ENCODE measurements at regions not wholly inside any gene's neighbourhood (a gene's known extent, or its start where the extent isn't known, plus 50 kb on each side); places are given as distances from the start of the nearest gene placed in this dataset.

DNA sequence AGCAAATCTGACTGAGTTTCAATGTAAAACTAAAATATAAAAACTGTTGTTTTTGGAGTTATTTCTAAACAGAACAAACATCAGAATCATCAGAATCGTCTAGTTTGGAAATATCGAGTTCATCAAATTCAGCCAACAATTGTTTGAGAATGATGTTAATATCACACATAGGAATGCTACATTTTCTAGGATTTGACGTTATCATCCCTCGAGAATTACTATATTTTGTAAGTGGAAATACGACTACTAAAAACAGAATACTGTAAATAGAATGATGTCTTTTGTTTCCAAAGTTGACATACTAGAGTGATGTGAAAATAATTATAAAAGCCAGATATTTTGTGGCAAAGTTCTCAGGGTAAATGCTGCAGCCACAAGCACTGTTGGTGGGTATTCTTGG is 805.9 kb downstream of the TLE1 start:
- DNase-seq = no peak

DNA sequence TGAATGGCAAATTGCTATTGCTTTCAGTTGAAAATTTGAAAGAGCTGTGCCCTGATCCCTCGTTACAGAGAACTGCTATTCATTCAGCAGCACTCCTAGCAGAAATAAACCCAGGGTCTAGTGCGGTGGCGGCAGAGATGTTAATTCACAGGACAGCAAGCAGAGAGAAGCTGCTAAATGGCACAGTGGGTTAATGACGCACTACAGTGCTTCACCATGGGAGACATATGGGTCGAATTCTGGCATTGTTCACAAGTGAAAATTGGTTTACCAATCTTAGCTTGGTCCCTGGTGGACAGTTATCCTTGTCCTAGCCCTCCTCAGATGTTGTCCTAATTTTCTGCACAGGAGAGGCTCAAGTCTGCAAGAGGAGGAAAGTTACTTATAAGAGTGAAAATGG is 807.4 kb downstream of the TLE1 start:
- no peak for DNase-seq

DNA sequence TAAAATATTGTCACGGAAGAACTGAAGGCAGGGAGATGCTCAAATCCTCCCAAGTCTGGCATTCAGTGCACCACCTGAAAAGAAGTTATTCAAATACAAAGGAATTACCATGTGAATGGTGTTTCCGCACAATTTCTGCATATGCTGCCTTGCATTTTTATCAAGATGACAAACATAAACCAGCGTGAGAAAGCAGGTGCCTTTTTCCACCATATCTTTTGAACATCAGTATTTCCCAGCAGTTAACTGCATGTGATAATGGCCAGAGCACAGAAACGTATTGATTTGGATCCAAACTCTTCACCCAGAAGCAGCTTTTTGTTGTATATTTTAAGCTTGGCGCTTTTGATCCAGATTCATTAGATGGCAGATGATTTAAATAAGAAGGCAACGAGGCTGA is 808.0 kb downstream of the TLE1 start:
- no peak for DNase-seq

DNA sequence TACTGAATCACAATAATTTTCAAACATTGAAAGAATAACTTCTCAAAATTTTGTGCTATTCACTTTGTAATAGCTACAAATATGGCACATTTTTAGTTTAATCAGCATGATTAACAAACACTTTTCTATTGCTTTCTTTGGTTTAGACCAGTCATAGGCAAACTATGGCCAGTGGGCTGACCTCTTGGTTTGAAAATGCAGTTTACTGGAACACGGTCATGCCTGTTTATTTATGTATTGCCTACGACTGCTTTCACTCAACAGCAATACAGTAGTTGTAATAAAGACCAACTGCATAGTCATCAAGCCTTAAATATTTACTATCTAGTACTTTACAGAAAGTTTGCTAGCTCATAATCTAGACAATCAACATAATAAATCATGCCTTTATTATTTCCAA is 810.8 kb downstream of the TLE1 start:
- DNase-seq = no peak

DNA sequence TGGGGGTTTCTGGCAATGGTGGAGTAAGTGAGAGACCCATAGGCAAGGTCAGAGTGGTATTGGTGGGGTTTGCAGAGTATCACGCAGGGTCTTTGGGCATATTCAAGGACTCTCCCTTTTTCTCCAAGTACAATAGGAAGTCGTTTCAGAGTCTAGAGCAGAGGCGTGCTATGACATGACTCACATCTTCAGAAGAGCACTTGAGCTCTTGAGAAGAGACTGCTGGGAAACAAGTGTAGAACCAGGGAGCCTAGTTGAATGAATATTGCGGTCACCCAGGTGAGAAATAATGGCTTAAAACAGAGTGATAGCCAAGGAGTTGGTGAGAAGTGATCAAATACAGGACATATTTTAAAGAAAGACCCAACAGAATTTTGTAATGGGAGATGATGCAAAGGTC is 813.4 kb downstream of the TLE1 start:
- no peak for DNase-seq

DNA sequence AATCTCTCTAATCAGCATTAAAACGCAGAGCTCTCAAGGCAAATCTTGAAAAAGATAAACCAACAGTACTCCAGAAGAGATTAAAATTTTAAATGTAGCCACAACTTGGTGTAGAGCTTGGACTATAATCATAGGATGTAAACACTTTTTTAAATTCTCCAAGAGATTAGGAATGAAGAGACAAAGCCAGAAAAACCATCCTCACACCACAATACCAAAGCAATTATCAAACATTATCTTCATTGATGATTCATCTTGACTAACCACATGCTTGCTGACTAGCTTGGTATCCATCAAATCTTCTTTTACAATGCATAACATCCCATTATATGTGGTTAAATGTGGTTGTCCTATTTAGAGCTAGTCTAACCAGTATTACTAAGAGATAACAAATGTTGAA is 815.1 kb downstream of the TLE1 start:
- no peak for DNase-seq

DNA sequence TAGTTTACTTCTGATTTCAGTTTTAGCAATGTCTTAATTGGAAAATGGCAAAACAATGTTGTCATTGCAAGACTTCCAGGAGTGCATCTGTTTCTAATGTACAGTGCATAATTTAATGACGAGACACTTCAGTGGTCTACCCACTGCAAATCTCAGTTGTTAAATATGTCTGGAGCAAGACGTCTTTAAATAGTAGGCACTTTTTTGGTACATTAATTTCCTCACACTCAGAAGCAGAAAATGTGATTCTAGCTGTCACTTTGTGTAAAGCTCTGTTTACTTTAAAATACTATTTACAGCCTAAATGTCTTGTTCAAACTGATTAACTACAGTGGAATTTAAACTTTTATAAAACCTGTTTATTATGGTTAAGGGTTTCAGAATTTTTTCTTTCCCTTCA is 815.5 kb downstream of the TLE1 start:
- DNase-seq = no peak

DNA sequence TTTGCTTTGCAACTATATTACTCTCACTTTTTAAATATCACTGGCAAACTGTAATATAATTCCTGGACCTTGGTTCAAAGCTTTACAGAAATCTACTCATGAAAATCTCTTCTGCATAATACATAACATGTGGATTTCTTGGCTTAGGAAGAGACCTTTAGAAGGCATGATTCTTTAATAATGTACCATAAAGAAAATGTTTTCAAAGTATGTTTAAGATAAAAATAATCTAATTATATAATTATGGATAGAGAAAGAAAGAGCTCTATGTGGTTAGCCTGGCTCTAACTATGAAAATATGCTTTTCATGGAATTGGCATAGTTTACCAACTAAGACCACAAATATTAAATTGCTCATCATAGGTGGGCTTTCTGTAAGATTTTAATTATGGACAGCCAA is 817.8 kb downstream of the TLE1 start:
- no peak for DNase-seq

DNA sequence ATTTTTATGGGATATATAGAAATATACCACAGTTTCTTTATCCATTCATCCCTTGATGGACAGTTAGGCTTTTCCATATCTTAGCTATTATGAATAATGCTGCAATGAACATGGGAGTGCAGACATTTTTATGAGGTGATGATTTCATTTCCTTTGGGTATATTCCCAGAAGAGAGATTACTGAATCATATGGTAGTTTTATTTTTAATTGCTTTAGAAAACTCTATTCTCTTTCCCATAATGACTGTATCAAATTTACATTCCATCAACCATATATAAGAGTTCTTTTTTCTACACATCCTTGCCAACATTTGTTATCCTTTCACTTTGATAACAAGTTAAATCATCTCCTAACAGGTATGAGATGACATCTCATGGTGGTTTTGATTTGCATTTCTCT is 821.6 kb downstream of the TLE1 start:
- no peak for DNase-seq

DNA sequence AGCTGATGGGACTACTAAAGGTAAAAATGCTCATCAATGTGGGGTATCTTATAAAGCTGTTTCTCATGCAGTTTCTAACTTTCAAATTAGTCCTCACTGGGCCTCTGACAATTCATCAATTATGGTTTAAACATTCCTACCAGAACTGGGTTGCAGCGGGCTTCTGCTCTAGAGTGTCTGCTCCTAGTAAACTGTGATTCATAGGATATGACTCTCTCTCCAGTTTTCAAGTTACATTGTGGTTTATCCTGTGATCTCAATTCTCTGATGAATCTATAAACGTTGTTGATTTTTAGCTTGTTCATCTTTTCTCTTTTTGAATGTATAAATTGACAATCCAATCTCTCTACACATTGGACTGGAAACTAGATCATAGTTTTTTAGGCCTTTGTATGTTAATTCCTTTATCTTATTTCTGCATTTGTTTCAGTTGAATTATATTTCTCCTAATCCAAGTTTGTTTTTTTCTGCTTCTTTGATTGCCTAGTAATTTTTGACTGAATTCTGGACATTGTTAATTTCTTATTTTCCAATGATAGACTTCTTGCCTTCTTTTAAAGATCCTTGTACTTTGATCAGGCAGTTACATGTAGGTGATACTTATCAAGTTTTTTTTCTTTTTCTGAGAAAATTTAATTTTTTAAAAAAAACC is 822.6 kb downstream of the TLE1 start:
- DNase-seq = no peak

DNA sequence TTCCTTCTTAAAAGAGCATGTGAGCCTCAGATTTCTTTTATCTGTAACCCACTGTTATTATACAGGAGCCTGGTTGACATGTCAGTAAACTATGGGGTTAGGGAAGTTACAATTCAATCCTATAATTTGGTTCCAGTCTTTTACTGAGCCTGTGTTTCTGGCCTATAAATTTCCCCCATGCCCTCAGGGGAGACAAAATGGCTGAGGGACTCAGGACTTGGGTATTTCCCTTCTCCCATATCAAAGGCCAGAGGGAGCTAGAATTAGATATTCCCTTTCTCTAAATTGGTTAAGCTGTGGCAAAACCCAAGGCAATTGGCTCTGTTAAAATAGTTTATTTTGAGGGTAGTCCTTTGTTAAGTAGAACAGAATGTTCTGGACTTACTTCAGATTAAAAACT is 823.2 kb downstream of the TLE1 start:
- no peak for DNase-seq

DNA sequence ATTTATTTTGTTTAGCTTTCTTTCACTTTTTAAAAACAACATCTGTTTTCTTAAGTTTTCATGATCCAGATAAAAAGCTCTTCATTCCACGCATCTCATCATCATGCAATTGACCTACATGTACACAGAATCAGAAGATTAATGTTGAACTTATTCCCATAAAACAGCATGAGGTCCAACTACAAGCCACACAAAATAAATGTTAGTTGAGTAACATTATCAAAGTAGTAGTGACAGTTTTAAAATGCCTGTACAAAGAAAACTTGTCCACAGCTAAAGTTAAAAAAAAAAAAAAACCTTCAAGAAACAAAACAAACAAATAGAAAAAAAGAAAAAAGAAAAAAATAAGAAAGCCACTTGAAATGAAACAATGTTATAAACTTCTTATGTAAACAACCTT is 846.3 kb downstream of the TLE1 start:
- DNase-seq = no peak

DNA sequence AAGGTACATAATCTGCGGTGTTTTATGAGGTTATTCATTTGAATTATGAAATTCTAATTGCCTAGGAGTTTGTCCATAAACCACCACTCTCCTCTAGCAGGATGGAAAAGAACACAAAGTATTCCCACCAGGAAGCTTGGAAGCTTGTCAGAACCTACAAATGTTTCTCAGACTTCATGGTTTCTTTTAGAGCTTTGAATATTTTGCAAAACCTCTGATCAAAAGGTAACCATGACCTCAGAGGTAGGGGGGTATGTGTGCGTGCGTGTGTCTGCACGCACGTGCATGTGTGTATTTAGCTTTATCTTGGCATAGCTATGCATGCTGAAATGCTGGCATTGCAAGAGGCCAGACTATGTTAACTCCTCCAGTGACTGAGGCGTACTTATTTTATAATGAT is 847.0 kb downstream of the TLE1 start:
- DNase-seq = no peak

DNA sequence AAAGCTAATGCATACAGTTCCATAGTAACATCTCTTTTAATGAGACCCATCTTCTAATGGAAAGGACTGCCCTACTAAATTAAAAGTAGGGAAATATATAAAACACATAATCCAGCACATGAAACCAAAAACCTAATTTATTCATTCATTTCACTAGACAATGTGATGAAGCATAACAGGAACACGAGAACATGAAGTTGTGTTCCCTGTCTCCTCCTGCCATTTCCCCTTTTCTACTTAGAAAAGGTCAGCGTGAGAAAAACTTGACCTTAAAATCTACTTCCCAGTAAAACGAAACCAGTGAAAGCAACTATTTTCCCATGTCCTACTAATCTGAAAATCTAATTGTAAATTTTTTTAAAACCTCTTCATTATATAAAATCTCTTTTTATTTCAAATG is 847.5 kb downstream of the TLE1 start:
- no peak for DNase-seq

DNA sequence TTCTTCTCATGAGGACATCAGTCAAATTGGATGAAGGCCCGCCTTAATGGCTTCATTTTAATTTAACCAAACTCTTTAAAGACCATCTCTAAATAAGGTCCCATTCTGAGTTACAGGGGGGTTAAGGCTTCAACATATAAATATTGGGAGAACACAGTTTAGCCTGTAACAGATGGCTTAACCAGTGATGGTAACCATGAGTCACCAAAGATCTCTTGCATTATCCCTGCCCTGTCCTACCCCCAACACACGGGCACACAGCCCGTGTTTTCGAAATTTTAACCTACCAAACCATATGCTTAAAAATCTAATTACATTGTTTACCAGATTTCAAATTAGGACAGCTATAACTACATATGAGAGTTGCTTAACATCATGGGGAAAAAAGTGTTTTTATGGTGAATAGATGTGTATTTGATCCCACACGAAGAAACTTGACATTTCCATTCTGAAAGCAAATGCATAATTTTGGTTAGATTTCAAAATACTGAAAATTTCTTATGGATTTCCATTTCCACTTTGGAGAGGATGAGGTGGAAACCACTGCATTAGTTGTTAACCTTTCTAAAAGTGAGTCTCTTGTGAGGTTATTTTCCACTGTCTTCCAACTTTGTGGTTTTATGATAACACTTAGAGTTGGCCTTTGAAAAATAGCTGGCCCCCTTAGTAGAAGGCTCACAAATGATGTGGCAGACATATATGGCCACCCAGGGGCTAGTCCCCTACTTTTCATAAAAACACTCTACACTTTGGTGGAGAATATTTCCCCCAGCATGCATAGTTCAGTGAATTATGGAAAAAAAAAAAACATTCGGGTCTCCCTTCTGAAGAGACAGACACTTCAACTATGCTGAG is 849.3 kb downstream of the TLE1 start:
- DNase-seq = no peak

DNA sequence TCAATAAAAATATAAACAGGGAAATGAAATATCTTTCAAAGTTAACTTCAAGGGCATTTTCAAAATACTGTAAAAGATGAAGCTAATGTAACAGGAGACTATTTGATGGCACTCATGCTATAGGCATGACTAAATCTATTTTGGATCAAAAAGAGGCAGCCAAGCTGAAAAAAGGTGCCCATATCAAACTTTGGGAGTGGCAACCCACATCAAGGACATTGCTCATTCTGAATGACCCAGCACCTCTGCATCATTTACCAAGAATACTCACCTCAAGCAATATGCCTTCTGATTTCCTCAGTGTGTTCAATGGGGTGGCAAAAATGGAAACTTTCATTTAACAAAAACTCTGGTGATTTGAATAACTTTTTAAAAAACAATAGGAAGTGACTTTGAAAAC is 853.3 kb downstream of the TLE1 start:
- DNase-seq = no peak

DNA sequence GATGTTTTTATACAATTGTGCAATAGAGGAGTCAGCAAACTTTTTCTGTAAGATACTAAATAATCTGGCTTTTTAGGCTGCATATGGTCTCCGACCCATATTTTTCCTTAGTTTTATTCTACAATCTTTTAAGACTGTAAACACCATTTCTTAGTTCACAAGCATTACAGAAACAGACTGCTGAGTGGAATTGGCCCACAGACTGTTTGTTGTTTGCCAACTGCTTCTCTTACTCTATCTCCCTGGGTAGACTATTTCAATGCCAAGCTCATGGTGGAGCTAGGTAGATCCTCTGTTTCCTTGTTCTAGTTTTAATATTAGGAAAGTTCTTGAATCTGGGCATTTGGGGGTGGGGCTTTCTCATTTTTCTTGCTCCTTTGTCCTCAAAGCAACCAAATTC is 857.6 kb downstream of the TLE1 start:
- DNase-seq = no peak

DNA sequence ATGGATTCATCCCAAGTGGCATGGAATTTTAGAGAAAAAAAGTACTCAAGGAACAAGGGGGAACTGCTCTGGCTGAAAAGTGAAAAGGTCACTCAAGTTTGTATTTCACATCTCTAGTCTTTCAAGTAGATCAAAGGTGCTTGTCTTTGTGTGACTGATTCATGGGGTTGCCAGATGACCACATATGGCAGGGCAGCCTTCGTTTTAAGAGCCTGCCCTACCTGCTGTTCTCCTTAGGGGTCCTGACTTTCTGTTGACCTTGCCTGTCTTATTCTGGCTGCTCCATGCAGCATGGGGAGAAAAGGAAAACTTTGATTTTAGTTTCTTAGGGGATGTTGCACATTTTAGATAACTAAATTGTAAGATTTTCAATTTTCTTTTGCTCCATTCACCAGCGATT is 877.7 kb downstream of the TLE1 start:
- DNase-seq = no peak

DNA sequence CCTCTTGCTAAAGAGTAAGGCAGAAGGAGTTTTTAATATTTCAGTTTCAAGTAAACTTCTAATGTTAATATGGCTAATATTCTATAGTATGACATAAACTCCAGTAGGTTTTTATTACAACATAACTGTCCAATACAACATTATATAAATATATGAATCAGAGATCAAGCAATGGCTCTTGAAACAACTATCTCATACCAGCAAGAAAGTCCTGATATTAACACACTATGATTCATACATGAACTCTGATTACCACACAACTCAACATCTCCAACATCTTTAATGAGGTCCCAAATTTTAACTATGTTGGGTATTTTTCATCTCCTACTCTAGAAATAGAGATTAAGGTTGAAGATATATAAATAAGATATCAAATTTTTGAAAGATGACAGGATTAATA is 878.3 kb downstream of the TLE1 start:
- DNase-seq = no peak

DNA sequence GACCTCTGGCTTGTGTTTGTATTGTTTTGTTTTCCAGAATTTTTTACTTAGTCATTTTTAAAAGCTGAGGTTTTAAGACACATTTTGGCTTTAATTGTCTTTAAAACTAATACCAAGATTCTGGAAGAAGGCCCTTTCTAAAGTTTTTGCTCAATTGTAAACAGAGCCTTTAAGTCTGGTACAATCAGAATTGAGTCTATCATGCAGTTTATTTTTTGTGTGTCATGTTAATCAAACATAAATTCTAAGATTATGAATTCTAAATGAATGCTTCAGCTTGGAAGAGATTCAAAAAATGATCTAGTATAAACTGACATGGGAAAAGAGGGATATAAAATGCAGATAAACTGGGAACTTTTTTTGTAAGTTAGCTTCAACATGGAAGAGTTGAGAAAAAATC is 882.7 kb downstream of the TLE1 start:
- DNase-seq = no peak

DNA sequence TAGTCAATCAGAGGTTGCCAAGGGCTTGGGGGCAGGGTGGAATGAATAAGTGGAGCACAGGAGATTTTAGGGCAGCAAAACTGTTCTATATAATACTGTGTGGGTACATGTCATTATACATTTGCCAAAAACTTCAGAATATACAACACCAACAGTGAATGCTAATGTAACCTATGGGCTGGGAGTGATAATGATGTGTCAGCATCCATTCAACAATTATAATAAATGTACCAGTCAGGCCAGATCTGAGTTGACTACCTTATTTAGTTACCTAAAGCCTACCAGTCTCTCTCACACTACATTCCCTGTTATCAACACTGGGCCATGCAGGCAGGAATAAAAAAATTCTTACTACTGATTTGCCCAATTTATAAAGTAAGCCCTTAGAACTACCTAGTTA is 884.5 kb downstream of the TLE1 start:
- no peak for DNase-seq

DNA sequence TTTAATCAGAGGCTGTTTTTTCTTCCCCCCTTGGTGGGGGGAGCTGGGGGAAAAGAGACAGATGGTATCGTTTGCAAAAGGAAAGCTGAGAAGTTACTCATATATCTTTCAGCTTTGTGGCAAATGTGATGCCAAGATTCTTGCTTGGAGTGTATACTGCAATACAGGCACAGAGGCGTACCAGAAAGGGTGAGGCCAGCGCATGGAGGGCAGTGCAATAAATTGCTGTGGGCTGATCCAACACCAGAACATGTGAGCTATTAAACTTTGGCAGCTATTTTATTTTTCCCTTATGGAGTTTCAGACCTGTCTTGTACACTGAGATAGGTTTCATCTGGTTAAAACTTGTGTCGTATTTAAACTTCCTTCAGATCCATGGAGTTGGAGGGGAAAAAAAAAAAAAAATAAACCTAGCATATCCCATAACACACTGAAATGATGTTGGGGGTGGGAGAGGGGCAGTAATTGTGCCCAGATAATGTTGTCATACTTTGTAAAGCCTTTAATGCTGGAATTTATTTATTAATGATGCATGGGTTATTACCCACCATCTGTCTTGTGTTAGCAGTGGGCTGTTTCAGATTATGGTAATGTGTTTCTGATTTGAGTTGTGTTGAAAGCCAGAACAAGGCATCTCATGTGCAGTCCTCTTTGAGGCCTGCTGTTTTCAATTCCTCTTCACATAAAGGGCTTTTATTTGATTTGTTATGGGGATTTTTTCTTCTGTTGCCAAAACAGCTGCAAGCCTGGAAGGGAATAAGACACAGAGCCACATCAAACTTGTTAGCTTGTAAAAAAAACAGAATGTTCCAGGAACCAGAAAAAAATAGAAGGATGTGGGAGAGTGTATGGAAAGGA is 891.3 kb downstream of the TLE1 start:
- no peak for DNase-seq

DNA sequence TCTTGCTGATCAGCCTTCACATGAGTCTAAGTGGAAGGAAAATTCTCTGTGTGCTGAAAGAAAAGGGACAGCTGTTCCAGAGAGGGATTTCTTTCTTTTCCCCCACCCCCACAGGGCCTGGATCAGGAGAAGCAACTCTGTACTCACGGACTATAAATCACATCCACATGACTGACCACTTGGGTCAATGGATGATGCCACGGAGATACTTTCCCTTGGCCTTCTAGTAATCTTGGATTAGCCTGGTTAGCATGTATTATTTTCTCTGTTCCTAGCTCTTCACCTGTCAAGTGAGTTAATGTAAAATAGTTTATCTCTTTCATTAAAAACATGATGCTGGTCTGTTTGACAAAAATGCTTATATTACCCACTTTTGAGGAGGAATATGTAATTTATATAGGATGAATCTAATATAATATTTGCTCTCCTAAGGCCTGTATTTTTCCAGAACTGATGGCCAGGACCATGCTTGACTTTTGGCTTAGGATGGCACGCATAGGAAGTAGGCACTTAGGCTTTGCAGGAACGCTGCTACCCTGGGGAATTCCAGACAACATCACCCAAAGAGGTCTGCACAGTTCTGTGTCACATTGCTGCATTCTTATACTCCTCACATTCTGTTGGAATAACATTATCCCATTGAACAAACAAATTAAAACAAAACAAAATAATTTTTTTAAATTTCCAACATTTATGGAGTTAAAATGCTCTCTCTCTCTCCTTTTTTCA is 892.1 kb downstream of the TLE1 start:
- DNase-seq = no peak
